GM21619 (cell line): ENCODE measurements at regions not wholly inside any gene's neighbourhood (a gene's known extent, or its start where the extent isn't known, plus 50 kb on each side); places are given as distances from the start of the nearest gene placed in this dataset.

Source experiments
- ATAC-seq: cut with Tn5 transposase; IDR thresholded peaks from one replicate; pipeline ENCODE4 v1.9.1; 2021; ENCODE audit not compliant: unreplicated experiment

DNA sequence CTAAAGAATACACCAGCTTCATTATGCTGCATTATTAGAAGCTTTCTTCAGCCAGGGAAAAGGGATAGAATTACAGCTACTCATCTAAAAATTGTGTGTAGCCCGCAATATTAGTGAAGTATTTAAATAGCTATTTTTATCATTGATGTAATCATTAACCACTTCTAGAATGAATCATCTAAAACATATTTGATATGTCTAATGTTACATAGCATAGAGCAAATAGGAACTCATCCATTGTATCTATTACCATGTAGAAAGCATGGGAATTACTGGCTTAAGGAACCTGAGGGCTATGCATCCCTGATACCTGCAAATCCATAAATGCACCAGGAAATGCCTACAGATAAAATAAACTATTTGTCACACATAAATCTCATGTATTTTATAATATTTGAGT, 54.5 kb upstream of the VGLL3 start:
- no peak for ATAC-seq

DNA sequence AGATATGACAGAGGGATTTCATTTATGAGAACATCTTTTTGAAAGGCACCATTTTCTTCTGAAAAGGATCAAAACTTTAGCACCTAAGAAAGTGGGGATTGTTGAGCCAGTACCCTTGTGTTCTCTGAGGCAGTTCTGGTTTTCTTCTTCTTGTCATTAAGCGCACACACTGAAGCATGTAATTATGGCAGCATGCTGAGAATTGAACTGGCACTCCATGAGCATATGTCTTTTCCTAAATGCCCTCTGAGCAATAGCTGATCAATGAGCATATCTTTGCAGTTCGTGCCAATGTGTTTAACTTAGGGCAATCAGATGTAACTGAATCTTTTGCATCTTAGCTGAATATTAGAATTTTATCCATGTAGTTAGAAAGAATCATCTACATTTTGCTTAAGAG, 53.9 kb upstream of the VGLL3 start:
- no peak for ATAC-seq

DNA sequence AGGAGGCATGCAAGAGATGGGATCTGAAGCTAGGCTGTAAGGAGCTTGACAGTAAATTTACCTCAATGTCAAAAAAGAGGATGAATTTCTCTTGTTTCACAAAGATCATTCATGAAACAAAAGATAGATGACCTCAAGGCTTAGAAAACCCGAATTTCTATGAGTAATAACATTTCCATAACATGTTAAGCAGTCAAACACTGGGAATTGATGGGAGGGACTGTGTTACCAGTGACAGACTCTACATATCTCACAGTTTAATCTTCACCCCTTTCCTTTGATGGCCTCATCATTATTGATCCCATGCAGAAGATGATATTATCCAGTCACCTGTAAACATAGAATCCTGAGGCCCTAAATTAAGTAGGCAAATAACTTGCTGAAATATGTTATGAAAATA, 53.5 kb upstream of the VGLL3 start:
- ATAC-seq, result no peak

DNA sequence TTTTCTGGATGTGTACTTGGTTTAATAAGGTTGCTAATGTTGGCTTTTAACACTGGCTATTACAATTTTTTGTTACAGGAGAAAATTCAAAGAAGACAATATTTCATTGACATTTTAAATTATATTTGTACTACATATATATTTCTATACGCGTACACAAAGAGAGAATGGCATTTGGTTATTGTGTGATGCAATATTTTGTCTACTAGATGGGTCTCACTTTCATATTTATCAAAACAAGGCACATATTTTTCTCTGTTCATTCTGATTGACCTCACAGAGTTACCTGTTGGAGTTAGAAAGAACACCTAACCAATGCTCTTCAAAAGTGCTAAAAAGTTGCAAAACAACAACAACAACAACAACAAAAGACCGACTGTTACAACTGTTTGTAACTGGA, 50.2 kb upstream of the VGLL3 start:
- no peak for ATAC-seq
